ENCODE measurements at regions not wholly inside any gene's neighbourhood (a gene's known extent, or its start where the extent isn't known, plus 50 kb on each side); places are given as distances from the start of the nearest gene placed in this dataset.

DNA sequence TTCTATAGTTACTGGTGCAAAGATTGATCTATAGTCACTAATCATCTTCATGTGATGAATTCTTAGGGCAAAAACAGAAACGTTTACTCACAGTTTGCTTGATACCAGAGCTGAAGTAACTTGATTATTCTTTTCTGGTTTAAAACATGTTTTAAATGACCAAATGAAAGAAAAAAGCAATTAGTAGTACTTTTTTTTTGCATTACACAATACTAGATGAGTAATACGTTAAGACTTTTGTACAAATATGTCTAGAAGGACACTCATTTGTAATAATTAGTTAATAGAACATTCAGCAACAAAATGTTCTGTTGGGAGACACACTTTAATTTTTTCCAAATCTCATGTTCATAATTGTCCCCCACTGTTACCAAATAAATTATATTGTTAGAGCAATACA lies 523.2 kb downstream of the SOX2 start:
- DNase-seq, result no peak

DNA sequence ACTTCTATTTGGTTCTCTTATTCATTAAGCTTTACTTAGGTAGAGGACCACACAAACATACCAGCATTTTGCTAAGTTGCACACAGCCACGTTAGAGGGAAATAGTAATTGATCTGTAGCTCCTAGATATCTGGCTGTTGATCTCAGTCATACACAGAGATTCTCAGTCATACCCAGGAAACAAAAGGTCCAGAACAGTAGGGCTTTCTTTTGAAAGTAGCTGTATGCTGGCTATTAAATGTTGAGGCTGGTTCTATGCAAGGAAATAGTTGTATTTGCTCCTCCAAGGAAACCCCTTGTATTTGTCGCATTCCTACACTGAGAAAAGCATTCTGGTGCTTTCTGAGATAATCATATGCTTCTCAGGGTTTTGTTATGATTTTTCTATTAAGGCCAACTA lies 523.8 kb downstream of the SOX2 start:
- DNase-seq, result no peak

DNA sequence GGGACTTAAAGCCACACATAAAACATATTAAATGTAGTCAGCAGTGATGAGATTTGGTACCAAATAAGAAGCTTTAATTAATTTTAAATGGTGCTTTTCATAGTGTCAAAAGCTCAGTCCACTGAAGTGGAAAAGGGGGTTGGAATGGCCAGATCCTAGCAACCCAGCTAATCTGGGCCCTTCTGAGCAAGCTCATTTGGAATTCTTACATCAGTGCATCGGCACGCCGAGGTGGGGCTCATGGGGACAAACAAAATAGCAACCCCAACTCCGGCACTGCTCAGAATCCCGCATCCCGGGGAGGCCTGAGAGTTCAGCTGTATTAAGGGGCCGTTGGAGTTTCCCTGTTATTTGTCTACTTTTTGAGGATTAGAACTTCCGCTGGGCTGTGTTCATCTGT lies 526.4 kb downstream of the SOX2 start:
- DNase-seq, result no peak

DNA sequence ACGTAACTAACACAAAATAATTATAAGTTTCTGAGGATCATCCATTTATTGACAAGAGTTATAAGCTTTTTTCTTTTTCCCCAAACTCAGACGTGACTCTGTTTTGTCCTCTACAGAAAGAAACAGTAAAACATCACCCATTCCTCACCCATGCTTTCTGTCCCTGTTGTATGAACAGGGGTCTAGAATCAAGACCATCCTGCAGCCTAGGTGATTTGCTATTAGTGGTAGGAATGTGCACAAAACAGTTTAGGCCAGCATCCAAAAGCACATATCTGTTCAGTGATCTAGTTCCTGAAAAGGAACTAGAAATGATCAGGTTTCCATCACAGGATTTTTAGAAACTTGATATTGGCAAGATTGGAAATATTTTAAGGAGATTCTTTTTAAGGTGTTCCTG lies 527.6 kb downstream of the SOX2 start:
- no peak for DNase-seq

DNA sequence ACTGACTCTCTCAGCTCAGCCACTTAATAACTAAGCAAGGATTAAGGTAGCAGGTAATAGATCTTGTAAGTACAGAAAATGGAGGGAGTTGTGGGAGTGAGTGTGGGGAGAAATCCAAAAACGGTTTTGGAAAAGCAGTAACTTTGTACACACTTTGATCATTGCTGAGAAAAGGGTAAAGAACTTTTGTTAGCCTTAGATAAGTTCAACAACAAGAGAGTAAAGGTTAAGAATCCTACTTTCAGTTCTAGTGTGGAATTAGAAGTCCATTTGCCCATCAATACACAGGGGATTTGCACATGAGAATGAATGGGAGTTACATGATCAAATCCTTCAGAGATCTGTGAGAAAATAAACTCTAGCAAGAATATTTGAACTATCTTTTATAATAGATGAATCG lies 528.7 kb downstream of the SOX2 start:
- no peak for DNase-seq

DNA sequence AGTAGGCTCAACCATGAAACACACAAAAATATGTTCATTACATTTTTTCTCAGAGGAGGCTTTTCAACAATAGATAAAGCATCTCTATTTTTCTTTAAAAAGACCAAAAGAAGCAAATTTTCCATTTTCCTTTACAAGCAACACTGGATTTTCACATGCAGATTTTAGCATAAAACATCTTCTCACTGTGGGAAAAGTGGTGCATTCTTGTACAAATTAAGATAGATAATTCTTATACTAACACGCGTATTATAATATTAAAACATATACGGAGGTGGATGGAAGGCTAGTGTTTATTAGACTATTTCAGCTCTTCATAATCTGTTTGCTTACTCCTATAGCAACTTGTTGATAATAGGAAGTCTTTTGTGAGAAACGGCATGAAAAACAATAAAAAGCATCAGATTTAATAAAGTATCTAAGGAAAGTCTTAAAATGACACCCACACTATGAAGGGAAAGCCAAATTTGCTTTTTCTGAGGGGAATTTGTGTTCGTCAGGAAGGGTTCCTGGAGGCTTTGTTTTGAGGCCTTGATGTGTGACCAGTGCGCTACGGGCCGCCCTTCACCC lies 529.6 kb downstream of the SOX2 start:
- no peak for DNase-seq

DNA sequence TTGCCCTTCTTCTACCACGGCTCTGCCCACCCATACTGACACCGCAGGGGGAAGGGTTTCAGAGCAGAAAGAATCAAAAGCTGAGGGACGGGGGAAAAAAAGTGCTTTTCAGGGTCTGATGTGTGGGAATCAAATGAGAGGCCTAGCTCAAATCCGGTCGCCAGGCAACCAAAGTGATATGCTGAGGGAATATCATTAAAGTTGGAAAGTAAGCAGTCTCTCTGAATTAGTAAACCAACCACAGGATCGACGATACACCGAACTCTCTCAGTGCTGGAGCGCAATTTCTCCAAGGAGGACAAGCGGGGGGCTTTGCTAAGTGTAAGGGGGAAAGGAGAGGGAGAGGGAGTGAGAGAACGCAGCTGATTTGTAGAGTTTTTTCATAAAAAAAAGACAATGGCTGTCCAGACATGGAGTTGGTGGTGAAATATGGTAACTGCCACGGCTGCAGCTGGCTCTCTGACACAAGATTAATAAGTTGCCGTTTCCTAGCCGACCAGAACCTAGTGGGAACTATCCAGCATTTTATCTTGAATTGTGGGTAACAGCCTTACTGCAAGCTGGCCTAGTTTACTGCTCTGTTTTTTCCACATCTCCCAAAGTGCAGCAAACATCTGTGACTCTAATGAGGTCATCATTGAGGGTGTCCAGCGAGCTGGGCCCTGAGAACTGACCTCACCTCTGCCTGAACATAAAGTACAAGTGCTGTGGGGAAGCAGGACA lies 530.2 kb downstream of the SOX2 start:
- peak; percentile 46 to 71 for DNase-seq

DNA sequence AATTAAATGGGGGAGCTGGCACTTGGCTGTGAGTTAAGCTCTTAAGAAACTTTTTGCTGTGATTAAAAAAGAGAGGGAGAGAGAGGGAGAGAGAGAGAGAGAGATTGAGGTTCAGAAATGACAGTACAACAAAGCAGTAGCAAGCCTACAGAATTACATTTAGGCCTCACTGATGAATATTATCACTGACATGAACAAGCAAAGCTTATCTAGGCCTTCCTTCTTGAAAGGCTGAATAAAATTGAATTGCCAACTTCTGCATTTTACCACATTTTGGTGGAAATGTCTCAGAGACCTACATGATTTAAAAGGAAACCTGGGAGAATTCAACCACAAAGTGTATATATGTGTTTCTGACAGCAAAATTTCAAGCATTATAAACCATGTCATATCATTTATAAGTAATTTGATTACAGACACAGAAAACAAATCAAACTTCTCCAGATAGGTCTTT lies 530.8 kb downstream of the SOX2 start:
- DNase-seq, result no peak

DNA sequence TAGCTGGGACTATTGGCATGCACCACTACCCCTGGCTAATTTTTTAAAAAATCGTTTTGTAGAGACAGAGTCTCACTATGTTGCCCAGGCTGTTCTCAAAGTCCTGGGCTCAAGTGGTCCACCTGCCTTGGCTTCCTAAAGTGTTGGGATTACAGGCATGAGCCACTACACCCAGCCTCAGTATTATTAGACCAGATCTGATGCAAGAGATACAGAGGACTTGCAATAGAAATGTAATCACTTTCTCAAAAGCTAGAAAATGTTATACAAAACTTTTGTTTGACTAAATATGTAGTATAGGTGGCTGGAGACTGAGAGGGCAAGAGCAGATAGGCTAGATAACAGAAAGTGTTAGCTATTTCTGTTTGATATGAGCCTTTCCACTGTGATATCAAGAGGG lies 531.9 kb downstream of the SOX2 start:
- DNase-seq, result no peak

DNA sequence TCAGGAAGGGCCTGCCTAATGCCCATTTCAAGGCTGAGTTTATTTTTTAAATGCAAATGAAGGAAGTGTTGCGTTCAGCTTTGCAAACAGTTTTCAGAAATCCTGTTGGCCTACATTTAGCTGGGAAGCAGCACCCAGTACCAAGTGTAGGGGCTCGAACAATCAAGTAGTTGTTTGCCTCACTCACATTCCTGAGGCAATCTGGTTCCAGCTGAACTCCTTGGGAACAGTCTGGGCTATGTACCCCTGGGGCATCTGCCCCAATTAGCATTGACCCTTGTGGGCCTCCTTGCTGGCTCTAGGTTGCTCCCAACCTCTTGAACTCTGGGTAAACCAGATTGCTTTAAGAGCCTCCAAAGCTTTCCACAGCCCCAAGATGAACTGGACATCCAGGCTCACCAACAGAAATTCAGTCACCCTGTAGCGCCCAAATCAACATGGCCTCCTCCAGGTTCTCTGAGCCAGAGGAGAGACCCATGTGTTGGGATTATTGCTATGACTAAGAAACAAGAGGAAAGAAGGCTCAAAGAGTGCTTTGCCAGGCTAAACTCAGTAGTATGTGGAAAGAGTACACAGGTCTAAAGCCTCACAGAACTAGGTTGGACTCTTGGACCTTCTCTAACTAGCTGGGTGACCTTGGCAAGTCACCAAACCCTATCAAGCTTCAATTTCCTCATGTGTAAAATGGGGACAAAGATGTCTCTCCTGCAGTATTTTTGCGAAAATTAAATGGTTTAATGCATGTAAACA lies 532.7 kb downstream of the SOX2 start:
- DNase-seq, result no peak

DNA sequence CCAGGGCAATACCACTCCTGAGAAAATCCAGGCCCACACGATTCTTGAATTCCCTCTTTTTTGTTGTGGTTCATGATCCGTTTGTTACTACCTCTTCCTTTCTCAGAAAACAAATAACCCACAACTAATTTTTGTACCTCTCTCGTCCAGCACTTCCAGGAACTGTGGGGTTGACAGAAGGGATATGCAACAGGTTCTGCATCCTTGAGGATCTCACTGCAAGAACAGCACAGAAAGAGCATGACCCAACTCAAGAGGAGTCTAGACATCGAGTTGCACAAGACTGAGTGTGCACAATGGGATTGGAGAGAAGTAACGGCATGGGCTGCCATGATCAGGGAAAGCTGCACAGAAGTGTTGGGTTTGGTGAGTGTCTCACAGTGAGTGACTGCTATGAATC lies 533.3 kb downstream of the SOX2 start:
- no peak for DNase-seq

DNA sequence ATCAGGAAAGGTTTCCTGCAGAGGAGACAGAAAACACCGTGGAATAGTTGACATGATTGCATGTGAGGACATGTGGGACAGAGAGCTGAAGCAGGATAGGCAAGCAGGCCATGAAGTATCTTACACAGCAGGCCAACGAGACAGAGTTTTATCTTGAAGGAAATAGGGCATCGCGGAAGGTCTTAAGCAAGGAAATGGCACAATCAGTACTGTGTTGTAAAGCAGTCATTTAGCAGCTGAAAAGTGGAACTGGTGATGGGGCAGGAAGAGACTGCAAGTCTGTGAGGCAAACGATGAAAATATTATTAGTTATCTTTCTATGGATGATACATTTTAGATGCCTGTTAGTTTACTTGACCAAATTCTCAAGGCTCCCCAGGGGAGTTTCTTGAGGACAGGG lies 535.1 kb downstream of the SOX2 start:
- no peak for DNase-seq

DNA sequence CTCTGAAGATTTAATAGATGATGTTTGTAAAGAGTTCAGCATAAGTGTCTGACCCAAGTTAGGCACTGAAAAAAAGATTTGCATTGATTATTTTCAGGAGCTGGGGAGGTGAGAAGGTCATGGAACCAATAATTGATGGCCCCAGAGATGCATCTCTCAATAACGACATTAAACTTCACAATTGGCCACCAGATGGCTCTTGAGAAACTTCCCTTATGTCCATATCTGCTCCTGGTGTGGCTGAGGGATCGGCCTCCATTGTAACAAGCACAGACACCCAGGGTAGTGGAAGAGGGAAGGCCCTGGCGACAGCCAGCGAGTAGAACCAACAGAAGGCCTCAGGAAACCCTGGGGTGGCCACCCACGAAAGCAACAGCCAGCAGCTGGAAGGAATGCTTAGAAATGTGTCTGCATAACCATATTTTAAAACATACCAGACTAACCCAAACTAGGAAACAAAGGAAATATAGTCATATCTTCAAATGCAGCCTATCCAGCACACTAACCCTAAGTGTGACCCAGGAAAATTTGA lies 536.7 kb downstream of the SOX2 start:
- no peak for DNase-seq

DNA sequence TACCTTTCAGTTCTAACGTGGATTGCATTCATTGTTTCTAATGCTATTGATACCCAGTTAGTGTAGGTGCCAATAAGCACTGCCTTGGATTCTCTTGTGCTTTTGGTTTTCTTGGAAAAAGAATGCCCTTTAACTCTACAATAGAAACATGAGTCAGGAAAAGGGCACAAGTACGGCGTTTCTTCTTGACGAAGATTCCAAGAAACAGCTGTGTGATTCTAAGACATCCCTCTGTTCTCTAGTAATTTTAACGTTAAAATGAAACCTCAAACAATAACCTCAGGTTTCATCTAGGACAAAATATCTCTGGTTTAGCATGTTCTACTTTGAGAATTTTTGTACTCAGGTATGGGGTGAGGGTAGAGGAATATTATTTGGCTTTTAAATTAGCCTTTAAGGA lies 540.5 kb upstream of the ATP11B start:
- DNase-seq, result no peak

DNA sequence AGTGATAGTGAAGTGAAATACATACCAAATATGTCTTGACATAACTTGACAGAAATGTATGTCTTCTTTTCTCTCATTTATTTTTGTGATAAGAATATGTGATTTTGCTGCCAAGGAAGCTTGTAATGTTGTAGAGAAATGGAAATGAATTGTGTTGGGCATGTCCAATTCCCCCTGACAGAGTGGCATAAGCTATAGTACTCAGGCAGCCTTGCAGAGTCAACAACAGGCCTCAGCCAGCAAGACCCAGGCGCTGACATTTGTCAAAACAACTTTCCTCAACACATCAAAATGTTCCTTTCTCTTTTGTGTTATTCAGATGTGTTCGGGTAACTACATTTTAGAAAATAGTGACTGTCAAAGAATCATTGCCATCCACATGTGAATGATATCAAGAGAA lies 538.1 kb upstream of the ATP11B start:
- no peak for DNase-seq

DNA sequence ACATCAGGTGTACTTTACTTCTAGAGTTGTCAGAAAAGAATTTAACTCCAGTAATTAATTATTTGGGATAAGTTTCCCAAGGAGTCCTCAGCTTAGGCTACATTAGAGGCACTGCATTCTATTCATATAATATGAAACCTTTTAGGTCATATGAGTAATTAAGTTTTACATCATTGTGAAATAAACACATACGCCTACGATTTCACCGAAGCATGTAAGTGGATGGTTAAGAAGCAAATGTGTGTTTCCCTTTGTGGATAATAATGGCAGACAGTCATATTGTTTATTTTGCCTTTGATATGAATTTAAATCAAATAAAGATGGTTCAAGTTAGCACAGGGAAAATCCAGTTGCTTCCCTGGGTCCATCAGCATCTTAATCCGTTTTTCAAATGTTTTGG lies 535.9 kb upstream of the ATP11B start:
- DNase-seq, result no peak

DNA sequence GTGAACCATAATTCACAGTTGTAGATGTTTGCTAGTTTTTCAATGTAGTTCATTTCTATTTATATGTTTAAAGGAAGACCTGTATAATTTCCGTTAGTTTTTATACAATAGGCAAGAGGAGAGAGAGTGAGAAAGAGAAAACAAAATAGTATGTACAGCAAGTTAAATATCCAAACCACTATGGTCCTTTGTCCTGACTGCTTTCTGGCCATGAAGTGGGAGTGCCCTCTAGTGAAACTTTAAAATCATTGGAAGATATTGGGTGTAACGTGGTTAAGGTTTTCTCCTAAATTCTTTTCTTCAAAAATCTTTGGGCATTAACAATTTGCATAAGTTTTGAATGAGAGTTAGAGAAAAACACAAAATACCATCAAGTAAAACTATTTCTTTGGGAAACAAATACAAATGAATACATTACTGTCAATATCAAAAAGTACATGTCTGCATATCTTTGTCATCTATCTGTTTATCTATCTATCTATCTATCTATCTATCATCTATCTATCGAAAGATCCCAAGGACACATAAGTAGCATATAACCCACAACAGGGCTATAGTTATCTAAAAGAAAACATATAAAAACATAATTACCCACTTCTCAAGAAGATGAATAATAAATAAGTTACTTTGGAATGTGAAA lies 534.6 kb upstream of the ATP11B start:
- peak; percentile 51 to 65 for DNase-seq

DNA sequence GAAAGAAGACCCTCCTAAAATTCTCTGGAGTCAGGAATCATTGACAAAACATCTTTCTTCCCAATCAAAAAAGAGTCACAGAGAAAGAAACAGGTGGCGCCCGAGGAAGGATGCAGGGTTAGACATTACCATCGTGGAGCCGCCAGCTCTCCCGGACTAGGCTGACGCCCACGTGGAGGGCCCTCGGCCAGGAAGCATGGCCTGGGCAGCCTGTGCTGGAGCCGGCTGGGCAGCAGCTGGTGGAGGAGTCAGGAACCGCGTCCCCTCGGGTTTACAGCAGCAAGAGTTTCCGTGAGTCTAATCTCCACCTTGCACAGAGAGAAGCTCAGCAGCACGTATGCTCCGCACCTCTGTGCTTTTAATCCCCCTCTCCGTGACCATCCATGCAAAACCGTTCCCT lies 533.7 kb upstream of the ATP11B start:
- DNase-seq, result peak; percentile 67 to 90

DNA sequence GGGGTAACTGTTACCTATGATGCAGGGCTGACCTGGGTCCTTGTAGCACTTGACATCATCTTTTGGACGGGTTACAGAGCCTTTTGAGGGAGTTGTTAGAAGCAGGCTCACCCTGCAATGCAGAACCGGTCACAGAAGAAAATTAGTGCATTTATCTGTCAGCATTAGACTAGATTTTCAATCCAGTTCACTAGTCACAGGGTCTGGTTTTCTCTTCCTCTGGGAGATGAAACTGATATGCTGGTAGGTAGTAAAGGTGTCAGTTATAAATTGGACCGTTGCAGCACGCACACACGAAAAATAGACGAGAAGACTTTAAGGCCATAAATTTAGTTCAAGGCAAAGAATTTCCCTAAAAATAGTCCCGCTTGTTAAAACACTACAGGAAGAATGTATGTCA lies 532.3 kb upstream of the ATP11B start:
- no peak for DNase-seq

DNA sequence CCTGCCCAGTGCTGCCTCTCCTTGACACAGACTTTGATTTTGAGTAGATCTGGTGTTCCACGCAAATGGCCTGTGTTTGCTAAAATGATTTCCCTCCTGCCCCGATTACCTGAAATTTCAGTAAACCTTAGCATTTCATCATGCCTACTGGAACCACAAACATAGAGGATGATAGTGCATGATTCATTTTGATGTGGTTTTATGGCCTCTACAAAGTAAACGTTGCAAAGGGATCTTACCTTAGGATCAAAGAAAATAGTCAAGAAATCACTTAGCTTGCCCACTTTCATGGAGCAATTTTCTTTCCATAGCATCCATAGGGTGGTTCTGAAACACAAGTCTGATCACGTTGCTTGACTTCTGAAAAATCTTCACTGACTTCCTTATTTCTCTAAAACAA lies 524.6 kb upstream of the ATP11B start:
- DNase-seq, result no peak

DNA sequence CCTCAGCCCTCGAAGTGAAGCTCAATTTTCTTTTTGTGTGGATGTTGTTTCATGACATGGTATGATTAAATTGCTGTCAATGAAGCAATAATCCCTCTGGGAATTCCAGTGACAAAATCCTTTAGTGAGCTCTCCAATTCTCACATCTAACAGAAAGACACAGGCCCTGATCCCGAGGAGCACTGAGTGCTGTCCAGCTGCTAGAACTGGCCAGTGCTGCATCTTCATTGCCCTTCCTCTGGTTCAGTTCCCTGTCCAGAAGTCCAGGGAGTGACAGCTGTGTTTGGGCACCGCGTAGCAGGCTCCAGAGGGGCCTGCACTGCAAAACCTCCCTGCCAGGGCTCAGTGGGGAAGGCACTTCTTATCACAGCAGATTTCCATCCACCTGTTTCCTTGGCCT lies 516.8 kb upstream of the ATP11B start:
- DNase-seq, result no peak

DNA sequence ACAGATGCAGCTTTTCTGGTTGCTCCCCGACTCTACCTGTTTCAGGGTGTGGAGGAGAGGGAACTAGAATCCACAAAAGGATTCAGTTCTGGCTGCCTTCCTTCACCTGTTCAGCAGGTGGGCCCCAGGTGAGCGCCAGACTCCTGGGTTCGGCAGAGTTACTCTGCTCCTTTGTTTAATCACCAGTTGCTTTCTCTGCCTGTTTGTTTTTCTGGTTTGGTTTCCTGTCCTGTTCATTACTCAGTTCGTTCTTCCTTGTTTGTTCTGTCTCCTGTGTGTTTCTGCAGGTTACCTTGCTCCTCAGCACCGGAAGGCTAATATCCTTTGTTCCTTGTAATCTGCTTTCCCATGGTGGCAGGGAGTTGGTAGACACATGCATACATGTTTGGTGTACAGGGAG lies 508.5 kb upstream of the ATP11B start:
- peak in 1 of 2 experiments; percentile 36 for DNase-seq

DNA sequence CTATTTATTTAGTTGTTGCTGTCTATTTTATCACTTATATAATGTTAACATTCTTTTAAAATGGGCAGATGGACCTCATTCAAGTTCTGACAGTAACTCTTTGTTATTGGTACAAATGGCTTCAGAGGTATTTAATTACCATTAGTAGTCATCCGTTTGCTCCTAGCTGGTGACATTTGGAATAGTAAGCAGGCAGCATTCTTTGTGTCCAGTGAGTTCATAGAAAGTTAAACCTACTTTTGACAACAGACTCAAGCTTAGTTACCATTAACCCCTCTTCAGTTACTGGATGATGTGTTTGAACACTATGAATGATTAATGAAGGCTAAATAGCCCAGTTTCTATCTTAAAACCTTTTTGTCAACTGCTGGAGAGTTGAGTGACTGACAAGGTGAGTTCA lies 500.7 kb upstream of the ATP11B start:
- no peak for DNase-seq

DNA sequence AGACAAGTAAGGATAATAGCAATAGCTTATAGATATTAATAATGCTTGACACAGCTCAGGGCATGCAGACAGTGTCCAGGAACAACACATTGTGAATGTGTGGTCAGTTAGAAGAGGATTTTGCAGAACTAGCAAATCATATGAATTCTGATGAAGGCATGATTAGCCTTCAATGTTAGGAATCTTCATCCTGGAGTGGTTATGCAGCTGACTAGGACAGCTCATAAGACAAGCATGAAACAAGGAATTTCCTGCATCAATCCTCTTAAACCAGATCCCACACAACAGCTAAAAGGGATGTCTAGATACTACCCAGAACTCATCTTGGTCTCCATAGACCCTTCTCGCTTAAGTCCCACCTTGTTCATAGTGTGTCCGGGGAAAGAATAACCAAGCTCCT lies 499.0 kb upstream of the ATP11B start:
- no peak for DNase-seq
